ENCODE measurements at regions not wholly inside any gene's neighbourhood (a gene's known extent, or its start where the extent isn't known, plus 50 kb on each side); places are given as distances from the start of the nearest gene placed in this dataset.

- TF ChIP-seq BACH2 (CRISPR knock-in tag; IDR thresholded peaks at IDR 0.05; ENCODE audit: borderline replicate concordance) (no peak), OSR1 (CRISPR knock-in tag; IDR thresholded peaks at IDR 0.05) (no peak), CREB5 (CRISPR knock-in tag; IDR thresholded peaks at IDR 0.05; ENCODE audit: low read depth) (no peak)
Observed at GRCh38 chr11:122215244-122215992, 99.4 kb upstream of the BLID start.

Measured in SK-N-SH treated with all-trans-retinoic acid at 6 μM for 48 hours (cell line).